ENCODE measurements at regions not wholly inside any gene's neighbourhood (a gene's known extent, or its start where the extent isn't known, plus 50 kb on each side); places are given as distances from the start of the nearest gene placed in this dataset.

GRCh38 chr4:86512631-86513030 lies 81.5 kb upstream of the PTPN13 start:
- TF ChIP-seq CTCF (IDR thresholded peaks at IDR 0.05) (no peak), POLR2A (IDR thresholded peaks at IDR 0.05) (no peak), EP300 (IDR thresholded peaks at IDR 0.05) (no peak), POLR2AphosphoS5 (IDR thresholded peaks at IDR 0.05) (no peak)

All from gastroesophageal sphincter (tissue), 3 donors.